ENCODE measurements at regions not wholly inside any gene's neighbourhood (a gene's known extent, or its start where the extent isn't known, plus 50 kb on each side); places are given as distances from the start of the nearest gene placed in this dataset.

DNA sequence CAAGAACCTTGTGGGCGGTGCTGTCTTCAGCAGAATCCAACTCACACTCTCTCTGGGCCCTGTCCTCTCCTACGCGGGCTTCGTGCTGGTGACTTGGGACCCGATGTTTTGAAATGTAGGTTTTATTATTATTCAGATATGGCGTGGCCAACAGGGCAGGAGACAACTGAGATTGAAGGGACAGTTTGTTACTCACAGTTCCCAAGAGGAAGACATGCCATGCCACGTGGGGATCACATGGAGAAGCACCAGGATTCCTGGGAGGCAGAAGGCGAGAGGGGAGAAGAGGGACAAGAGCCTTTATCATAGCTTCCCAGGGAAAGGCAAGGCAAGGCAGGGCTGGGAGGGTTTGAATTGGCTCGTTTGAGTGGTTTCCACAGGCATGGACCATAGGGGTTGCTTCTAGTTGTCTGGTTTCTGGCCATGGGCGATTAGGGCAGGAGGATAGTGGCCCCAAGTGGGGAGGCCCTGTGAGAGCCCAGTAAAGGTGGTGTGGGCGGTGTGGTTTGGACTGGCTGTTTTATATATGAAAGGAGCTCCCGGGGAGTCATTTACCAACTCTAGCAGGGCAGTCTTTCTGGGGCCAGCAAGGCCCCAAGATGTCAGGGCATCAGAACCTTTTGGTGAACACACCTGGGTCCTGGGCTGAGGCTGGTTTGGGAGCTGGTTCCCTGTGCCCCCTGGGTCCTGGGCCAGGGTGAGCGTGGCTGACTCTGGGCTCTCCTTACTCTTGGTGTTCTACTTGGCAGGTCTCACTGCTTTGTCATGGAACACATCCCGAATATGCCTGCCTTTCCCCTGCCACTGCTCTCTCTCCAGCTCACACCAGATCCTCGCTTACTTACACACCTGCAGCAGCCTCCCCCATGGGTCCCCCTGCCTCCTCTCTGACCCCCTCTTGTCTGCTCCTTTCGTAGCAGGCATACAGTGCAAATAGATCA, 94.0 kb upstream of the ZNF536 start:
- H3K27ac Mint-ChIP-seq (ENCODE audit: unreplicated experiment) = no peak overlapping the region
- no peaks in the 10 kb centered on the region for H3K27me3 Mint-ChIP-seq (ENCODE audit: unreplicated experiment)
- intact Hi-C loops (cut with micrococcal nuclease; ENCODE audit: unreplicated experiment) = no loop called here
- peaks cover 8% of the 10 kb centered on the region for H3K9me3 Mint-ChIP-seq (ENCODE audit: low read depth, unreplicated experiment)
- no peak overlapping the region for H3K4me3 Mint-ChIP-seq (ENCODE audit: low read depth, unreplicated experiment)
- TF ChIP-seq, protein P1, sequence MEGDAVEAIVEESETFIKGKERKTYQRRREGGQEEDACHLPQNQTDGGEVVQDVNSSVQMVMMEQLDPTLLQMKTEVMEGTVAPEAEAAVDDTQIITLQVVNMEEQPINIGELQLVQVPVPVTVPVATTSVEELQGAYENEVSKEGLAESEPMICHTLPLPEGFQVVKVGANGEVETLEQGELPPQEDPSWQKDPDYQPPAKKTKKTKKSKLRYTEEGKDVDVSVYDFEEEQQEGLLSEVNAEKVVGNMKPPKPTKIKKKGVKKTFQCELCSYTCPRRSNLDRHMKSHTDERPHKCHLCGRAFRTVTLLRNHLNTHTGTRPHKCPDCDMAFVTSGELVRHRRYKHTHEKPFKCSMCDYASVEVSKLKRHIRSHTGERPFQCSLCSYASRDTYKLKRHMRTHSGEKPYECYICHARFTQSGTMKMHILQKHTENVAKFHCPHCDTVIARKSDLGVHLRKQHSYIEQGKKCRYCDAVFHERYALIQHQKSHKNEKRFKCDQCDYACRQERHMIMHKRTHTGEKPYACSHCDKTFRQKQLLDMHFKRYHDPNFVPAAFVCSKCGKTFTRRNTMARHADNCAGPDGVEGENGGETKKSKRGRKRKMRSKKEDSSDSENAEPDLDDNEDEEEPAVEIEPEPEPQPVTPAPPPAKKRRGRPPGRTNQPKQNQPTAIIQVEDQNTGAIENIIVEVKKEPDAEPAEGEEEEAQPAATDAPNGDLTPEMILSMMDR (IDR thresholded peaks at IDR 0.05; ENCODE audit: unreplicated experiment) = no peak
- BruUV-seq (replicated peaks) = no TSS peak
- DNase-seq = no peak
- no peaks in the 10 kb centered on the region for H3K36me3 Mint-ChIP-seq (ENCODE audit: insufficient read depth, unreplicated experiment)
- H3K4me1 Mint-ChIP-seq (ENCODE audit: low read depth, unreplicated experiment) = no peaks in the 10 kb centered on the region
- CTCF ChIA-PET = no interaction called here

DNA sequence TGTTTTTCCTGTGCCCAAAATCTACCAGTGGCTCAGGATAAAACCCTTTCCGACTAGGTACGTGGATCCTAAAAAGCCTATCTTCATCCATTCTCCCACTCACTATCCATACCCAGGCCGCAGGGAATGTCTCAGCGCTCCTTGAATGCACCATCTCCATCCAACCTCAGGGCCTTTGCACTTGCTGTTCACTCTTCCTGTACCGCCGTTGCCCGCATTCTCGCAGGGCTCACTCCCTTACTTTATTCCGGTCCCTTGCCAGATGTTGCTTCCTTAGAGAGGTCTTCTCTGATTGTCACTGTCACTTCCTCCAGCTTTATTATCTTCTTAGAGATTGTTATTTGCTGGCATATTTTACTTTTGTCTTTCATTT, 93.3 kb upstream of the ZNF536 start:
- H3K4me3 Mint-ChIP-seq (ENCODE audit: low read depth, unreplicated experiment) = no peak overlapping the region
- peaks cover 11% of the 10 kb centered on the region for H3K9me3 Mint-ChIP-seq (ENCODE audit: low read depth, unreplicated experiment)

DNA sequence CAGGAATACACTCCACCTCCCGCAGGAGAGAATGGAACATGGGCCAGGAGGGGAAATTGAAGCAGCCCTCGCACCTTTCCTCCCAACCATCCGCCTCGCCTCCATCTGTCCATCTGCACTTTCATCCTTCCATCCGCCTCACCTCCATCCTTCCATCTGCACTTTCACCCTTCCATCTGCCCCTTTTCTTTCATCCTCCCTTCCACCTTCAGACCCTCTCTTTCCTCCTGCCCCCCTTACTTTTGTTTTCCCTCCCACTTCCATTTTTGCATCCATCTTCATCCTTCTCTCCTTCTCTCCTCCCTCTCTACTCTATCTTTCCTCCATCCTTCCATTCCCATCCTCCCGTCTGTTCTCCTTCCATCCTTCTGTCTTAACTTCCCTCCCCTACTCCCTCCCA, 92.2 kb upstream of the ZNF536 start:
- H3K27ac Mint-ChIP-seq (ENCODE audit: unreplicated experiment) = no peak overlapping the region
- intact Hi-C loops (cut with micrococcal nuclease; ENCODE audit: unreplicated experiment) = no loop called here
- H3K4me3 Mint-ChIP-seq (ENCODE audit: low read depth, unreplicated experiment) = no peak overlapping the region
- no peaks in the 10 kb centered on the region for H3K36me3 Mint-ChIP-seq (ENCODE audit: insufficient read depth, unreplicated experiment)
- no peaks in the 10 kb centered on the region for H3K27me3 Mint-ChIP-seq (ENCODE audit: unreplicated experiment)
- H3K4me1 Mint-ChIP-seq (ENCODE audit: low read depth, unreplicated experiment) = no peaks in the 10 kb centered on the region
- DNase-seq = no peak
- TF ChIP-seq, protein P1 (IDR thresholded peaks at IDR 0.05; ENCODE audit: unreplicated experiment) = no peak
- H3K9me3 Mint-ChIP-seq (ENCODE audit: low read depth, unreplicated experiment) = peaks cover 11% of the 10 kb centered on the region
- CTCF ChIA-PET = no interaction called here
- no TSS peak for BruUV-seq (replicated peaks)

More for the DNA sequence above, 93.3 kb upstream of the ZNF536 start:
- Mint-ChIP-seq H3K27ac (ENCODE audit: unreplicated experiment) (no peak overlapping the region), H3K36me3 (ENCODE audit: insufficient read depth, unreplicated experiment) (no peaks in the 10 kb centered on the region), H3K27me3 (ENCODE audit: unreplicated experiment) (no peaks in the 10 kb centered on the region), H3K4me1 (ENCODE audit: low read depth, unreplicated experiment) (no peaks in the 10 kb centered on the region)
- no TSS peak for BruUV-seq (replicated peaks)
- intact Hi-C loops (cut with micrococcal nuclease; ENCODE audit: unreplicated experiment) = no loop called here
- CTCF ChIA-PET = no interaction called here
- DNase-seq = no peak
- TF ChIP-seq, protein P1 (IDR thresholded peaks at IDR 0.05; ENCODE audit: unreplicated experiment) = no peak

DNA sequence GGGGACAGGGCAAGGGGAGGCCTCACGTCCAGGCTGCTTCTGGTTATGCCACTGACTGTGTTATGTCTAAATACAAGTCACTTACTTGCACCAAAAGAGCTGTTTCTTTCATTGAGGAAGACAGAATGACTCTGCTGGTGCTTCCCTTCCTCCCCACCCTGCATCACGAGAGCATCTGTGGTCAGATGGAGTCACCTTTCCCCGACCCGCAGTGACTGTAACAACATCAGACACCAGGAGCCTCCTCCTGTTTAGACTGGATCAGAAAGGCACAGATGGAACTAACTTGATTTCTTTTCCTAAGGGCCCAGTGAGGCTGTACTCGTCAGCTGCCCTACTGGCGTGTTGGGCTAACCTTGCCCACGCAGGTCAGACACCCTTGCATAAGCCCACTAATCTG, 90.3 kb upstream of the ZNF536 start:
- no TSS peak for BruUV-seq (replicated peaks)
- TF ChIP-seq, protein P1 (IDR thresholded peaks at IDR 0.05; ENCODE audit: unreplicated experiment) = no peak
- Mint-ChIP-seq H3K9me3 (ENCODE audit: low read depth, unreplicated experiment) (peaks cover 17% of the 10 kb centered on the region), H3K4me1 (ENCODE audit: low read depth, unreplicated experiment) (no peaks in the 10 kb centered on the region), H3K4me3 (ENCODE audit: low read depth, unreplicated experiment) (no peak overlapping the region), H3K36me3 (ENCODE audit: insufficient read depth, unreplicated experiment) (no peaks in the 10 kb centered on the region), H3K27ac (ENCODE audit: unreplicated experiment) (no peak overlapping the region), H3K27me3 (ENCODE audit: unreplicated experiment) (no peaks in the 10 kb centered on the region)
- CTCF ChIA-PET = no interaction called here
- intact Hi-C loops (cut with micrococcal nuclease; ENCODE audit: unreplicated experiment) = no loop called here
- no peak for DNase-seq

Data from Calu3 (cell line).